ENCODE measurements at regions not wholly inside any gene's neighbourhood (a gene's known extent, or its start where the extent isn't known, plus 50 kb on each side); places are given as distances from the start of the nearest gene placed in this dataset.

- ATAC-seq = no peak
- no peak overlapping the region for H3K27ac Mint-ChIP-seq
- H3K9me3 Mint-ChIP-seq = peaks cover 0 to 2% (median 0%) of the 10 kb centered on the region in 11 donors
- no peak overlapping the region for H3K4me3 Mint-ChIP-seq
- Histone ChIP-seq H3K4me1 (ENCODE audit: control insufficient read depth in 2 of 2, insufficient read depth in 2 of 2, low read length in 2 of 2) (no peaks in the 10 kb centered on the region), H3K9me3 (ENCODE audit: control insufficient read depth in 2 of 3, low read length in 3 of 3) (no peaks in the 10 kb centered on the region), H3K36me3 (ENCODE audit: control insufficient read depth in 2 of 3, insufficient read depth in 3 of 3, low read length in 3 of 3) (no peaks in the 10 kb centered on the region), H3K4me3 (ENCODE audit: low read length) (no peak overlapping the region), H3K27ac (ENCODE audit: low read depth, low read length) (no peak overlapping the region), H3K27me3 (ENCODE audit: control insufficient read depth in 2 of 2, insufficient read depth in 2 of 2, low read length in 2 of 2) (no peaks in the 10 kb centered on the region)
- no peaks in the 10 kb centered on the region for H3K36me3 Mint-ChIP-seq
- no peaks in the 10 kb centered on the region for H3K4me1 Mint-ChIP-seq
- POLR2A ChIA-PET = no interaction called here
- CTCF ChIA-PET = no interaction called here
- DNase-seq = no peak
- peaks cover 0 to 5% (median 0%) of the 10 kb centered on the region in 5 donors for H3K27me3 Mint-ChIP-seq
- intact Hi-C loops (cut with micrococcal nuclease) = no loop called here
These were observed 121.8 kb upstream of the SLC35B3 start for GRCh38 chr6:8557014-8557748.

GRCh38 chr6:8556370-8557013, 121.1 kb upstream of the SLC35B3 start:
- no peak for DNase-seq
- Histone ChIP-seq H3K4me1 (ENCODE audit: control insufficient read depth in 2 of 2, insufficient read depth in 2 of 2, low read length in 2 of 2) (no peaks in the 10 kb centered on the region), H3K27me3 (ENCODE audit: control insufficient read depth in 2 of 2, insufficient read depth in 2 of 2, low read length in 2 of 2) (no peaks in the 10 kb centered on the region), H3K36me3 (ENCODE audit: control insufficient read depth in 2 of 3, insufficient read depth in 3 of 3, low read length in 3 of 3) (no peaks in the 10 kb centered on the region), H3K4me3 (ENCODE audit: low read length) (no peak overlapping the region), H3K27ac (ENCODE audit: low read depth, low read length) (no peak overlapping the region), H3K9me3 (ENCODE audit: control insufficient read depth in 2 of 3, low read length in 3 of 3) (no peaks in the 10 kb centered on the region)
- ChIA-PET POLR2A (no interaction called here), CTCF (no interaction called here)
- Mint-ChIP-seq H3K4me1 (no peaks in the 10 kb centered on the region), H3K9me3 (peaks cover 0 to 2% (median 0%) of the 10 kb centered on the region in 11 donors), H3K4me3 (no peak overlapping the region), H3K27me3 (peaks cover 0 to 11% (median 0%) of the 10 kb centered on the region in 5 donors), H3K27ac (no peak overlapping the region), H3K36me3 (no peaks in the 10 kb centered on the region)
- ATAC-seq = no peak
- intact Hi-C loops (cut with micrococcal nuclease) = no loop called here

GRCh38 chr6:8551993-8552392, 116.6 kb upstream of the SLC35B3 start:
- CTCF ChIA-PET = no interaction called here
- H3K27ac Mint-ChIP-seq = no peak overlapping the region
- H3K36me3 ChIP-seq (ENCODE audit: control insufficient read depth in 2 of 3, insufficient read depth in 3 of 3, low read length in 3 of 3) = no peaks in the 10 kb centered on the region
- no peak for DNase-seq
- intact Hi-C loops (cut with micrococcal nuclease) = no loop called here
- no peaks in the 10 kb centered on the region for H3K9me3 ChIP-seq (ENCODE audit: control insufficient read depth in 2 of 3, low read length in 3 of 3)
- H3K4me1 Mint-ChIP-seq = no peaks in the 10 kb centered on the region
- H3K36me3 Mint-ChIP-seq = no peaks in the 10 kb centered on the region
- H3K27me3 ChIP-seq (ENCODE audit: control insufficient read depth in 2 of 2, insufficient read depth in 2 of 2, low read length in 2 of 2) = no peaks in the 10 kb centered on the region
- no peaks in the 10 kb centered on the region for H3K4me1 ChIP-seq (ENCODE audit: control insufficient read depth in 2 of 2, insufficient read depth in 2 of 2, low read length in 2 of 2)
- no peak overlapping the region for H3K4me3 Mint-ChIP-seq
- no peak overlapping the region for H3K27ac ChIP-seq (ENCODE audit: low read depth, low read length)
- H3K9me3 Mint-ChIP-seq = no peaks in the 10 kb centered on the region
- ATAC-seq = no peak
- POLR2A ChIA-PET = no interaction called here
- H3K4me3 ChIP-seq (ENCODE audit: low read length) = no peak overlapping the region
- peaks cover 0 to 11% (median 0%) of the 10 kb centered on the region in 5 donors for H3K27me3 Mint-ChIP-seq

- no peak overlapping the region for H3K4me3 Mint-ChIP-seq
- H3K36me3 ChIP-seq (ENCODE audit: control insufficient read depth in 2 of 3, insufficient read depth in 3 of 3, low read length in 3 of 3) = no peaks in the 10 kb centered on the region
- peaks cover 0 to 16% (median 0%) of the 10 kb centered on the region in 5 donors for H3K27me3 Mint-ChIP-seq
- no peak for DNase-seq
- no peak overlapping the region for H3K4me3 ChIP-seq (ENCODE audit: low read length)
- no peaks in the 10 kb centered on the region for H3K9me3 Mint-ChIP-seq
- no peaks in the 10 kb centered on the region for H3K4me1 Mint-ChIP-seq
- no peak overlapping the region for H3K27ac Mint-ChIP-seq
- ChIA-PET CTCF (no interaction called here), POLR2A (no interaction called here)
- no peak for ATAC-seq
- H3K36me3 Mint-ChIP-seq = no peaks in the 10 kb centered on the region
- intact Hi-C loops (cut with micrococcal nuclease) = no loop called here
- no peak overlapping the region for H3K27ac ChIP-seq (ENCODE audit: low read depth, low read length)
- H3K4me1 ChIP-seq (ENCODE audit: control insufficient read depth in 2 of 2, insufficient read depth in 2 of 2, low read length in 2 of 2) = no peaks in the 10 kb centered on the region
- H3K27me3 ChIP-seq (ENCODE audit: control insufficient read depth in 2 of 2, insufficient read depth in 2 of 2, low read length in 2 of 2) = no peaks in the 10 kb centered on the region
- H3K9me3 ChIP-seq (ENCODE audit: control insufficient read depth in 2 of 3, low read length in 3 of 3) = no peaks in the 10 kb centered on the region
These were observed 116.0 kb upstream of the SLC35B3 start for GRCh38 chr6:8551386-8551785.

- H3K9me3 Mint-ChIP-seq = peaks cover 0 to 3% (median 0%) of the 10 kb centered on the region in 11 donors
- POLR2A ChIA-PET = no interaction called here
- H3K4me3 Mint-ChIP-seq = no peak overlapping the region
- peaks cover 0 to 17% (median 0%) of the 10 kb centered on the region in 5 donors for H3K27me3 Mint-ChIP-seq
- DNase-seq (no peak), ATAC-seq (no peak)
- no peak overlapping the region for H3K4me3 ChIP-seq (ENCODE audit: low read length)
- H3K27ac ChIP-seq (ENCODE audit: low read depth, low read length) = no peak overlapping the region
- no peaks in the 10 kb centered on the region for H3K36me3 Mint-ChIP-seq
- no peaks in the 10 kb centered on the region for H3K4me1 ChIP-seq (ENCODE audit: control insufficient read depth in 2 of 2, insufficient read depth in 2 of 2, low read length in 2 of 2)
- no peaks in the 10 kb centered on the region for H3K36me3 ChIP-seq (ENCODE audit: control insufficient read depth in 2 of 3, insufficient read depth in 3 of 3, low read length in 3 of 3)
- no peak overlapping the region for H3K27ac Mint-ChIP-seq
- H3K9me3 ChIP-seq (ENCODE audit: control insufficient read depth in 2 of 3, low read length in 3 of 3) = no peaks in the 10 kb centered on the region
- CTCF ChIA-PET = no interaction called here
- H3K4me1 Mint-ChIP-seq = no peaks in the 10 kb centered on the region
- no peaks in the 10 kb centered on the region for H3K27me3 ChIP-seq (ENCODE audit: control insufficient read depth in 2 of 2, insufficient read depth in 2 of 2, low read length in 2 of 2)
- intact Hi-C loops (cut with micrococcal nuclease) = no loop called here
These were observed 113.9 kb upstream of the SLC35B3 start for GRCh38 chr6:8549074-8549790.

- Mint-ChIP-seq H3K9me3 (peaks cover 0 to 5% (median 0%) of the 10 kb centered on the region in 11 donors), H3K27ac (no peak overlapping the region), H3K4me1 (no peaks in the 10 kb centered on the region), H3K36me3 (no peaks in the 10 kb centered on the region), H3K27me3 (peaks cover 0 to 17% (median 0%) of the 10 kb centered on the region in 5 donors), H3K4me3 (no peak overlapping the region)
- Histone ChIP-seq H3K27me3 (ENCODE audit: control insufficient read depth in 2 of 2, insufficient read depth in 2 of 2, low read length in 2 of 2) (no peaks in the 10 kb centered on the region), H3K9me3 (ENCODE audit: control insufficient read depth in 2 of 3, low read length in 3 of 3) (no peaks in the 10 kb centered on the region), H3K27ac (ENCODE audit: low read depth, low read length) (no peak overlapping the region), H3K36me3 (ENCODE audit: control insufficient read depth in 2 of 3, insufficient read depth in 3 of 3, low read length in 3 of 3) (no peaks in the 10 kb centered on the region), H3K4me1 (ENCODE audit: control insufficient read depth in 2 of 2, insufficient read depth in 2 of 2, low read length in 2 of 2) (no peaks in the 10 kb centered on the region), H3K4me3 (ENCODE audit: low read length) (no peak overlapping the region)
- ATAC-seq = no peak
- intact Hi-C loops (cut with micrococcal nuclease) = no loop called here
- ChIA-PET CTCF (no interaction called here), POLR2A (no interaction called here)
- DNase-seq = no peak
These were observed 111.2 kb upstream of the SLC35B3 start for GRCh38 chr6:8546496-8546895.
